PC-9 (cell line): ENCODE measurements at regions not wholly inside any gene's neighbourhood (a gene's known extent, or its start where the extent isn't known, plus 50 kb on each side); places are given as distances from the start of the nearest gene placed in this dataset.

ENCODE experiments used
- EZH2 ChIP-seq: fragments of 200-600 bp; sonication (generic); IDR thresholded peaks from 2 replicates; pipeline ENCODE4 v1.8.0; 2017; ENCODE audit warnings: antibody characterized with exemption, low read depth
- TF ChIP-seq, protein P1 (sequence below): fragments of 200-600 bp; sonication (generic); conservative IDR thresholded peaks from 2 replicates; pipeline ENCODE4 v1.6.1; 2017; ENCODE audit warnings: mixed run types, antibody characterized with exemption, mild to moderate bottlenecking, moderate library complexity

DNA sequence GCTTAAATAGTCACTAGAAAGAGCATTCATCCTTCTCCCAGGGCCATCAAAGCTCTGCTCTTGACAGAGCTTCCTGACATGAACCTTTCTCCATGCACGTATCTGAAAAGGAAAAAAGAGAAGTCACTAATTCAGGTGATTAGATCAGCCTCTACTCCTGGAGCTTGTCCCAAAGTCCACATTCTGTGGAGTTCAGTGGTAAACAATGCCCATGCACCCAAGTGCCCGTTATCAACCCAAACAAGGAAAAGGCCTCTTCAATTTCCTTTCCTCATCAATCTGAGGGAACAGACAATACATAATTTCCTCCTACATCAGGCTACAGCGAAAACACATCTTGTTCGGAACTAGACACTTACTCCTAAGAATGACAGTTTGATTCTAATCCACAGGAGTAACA is 129.2 kb upstream of the PCSK2 start:
- TF ChIP-seq, protein P1, sequence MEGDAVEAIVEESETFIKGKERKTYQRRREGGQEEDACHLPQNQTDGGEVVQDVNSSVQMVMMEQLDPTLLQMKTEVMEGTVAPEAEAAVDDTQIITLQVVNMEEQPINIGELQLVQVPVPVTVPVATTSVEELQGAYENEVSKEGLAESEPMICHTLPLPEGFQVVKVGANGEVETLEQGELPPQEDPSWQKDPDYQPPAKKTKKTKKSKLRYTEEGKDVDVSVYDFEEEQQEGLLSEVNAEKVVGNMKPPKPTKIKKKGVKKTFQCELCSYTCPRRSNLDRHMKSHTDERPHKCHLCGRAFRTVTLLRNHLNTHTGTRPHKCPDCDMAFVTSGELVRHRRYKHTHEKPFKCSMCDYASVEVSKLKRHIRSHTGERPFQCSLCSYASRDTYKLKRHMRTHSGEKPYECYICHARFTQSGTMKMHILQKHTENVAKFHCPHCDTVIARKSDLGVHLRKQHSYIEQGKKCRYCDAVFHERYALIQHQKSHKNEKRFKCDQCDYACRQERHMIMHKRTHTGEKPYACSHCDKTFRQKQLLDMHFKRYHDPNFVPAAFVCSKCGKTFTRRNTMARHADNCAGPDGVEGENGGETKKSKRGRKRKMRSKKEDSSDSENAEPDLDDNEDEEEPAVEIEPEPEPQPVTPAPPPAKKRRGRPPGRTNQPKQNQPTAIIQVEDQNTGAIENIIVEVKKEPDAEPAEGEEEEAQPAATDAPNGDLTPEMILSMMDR: no peak
- TF ChIP-seq EZH2: no peak
